Neural cell (in vitro differentiated cells): ENCODE measurements at regions not wholly inside any gene's neighbourhood (a gene's known extent, or its start where the extent isn't known, plus 50 kb on each side); places are given as distances from the start of the nearest gene placed in this dataset.

ENCODE experiments used
- H2AFZ ChIP-seq: fragments of 200-600, 300-800 bp; sonication (generic), shearing (Covaris generic); 2 replicates; pipeline ENCODE4 v1.6.0; 2014; ENCODE audit warnings: low read depth, mild to moderate bottlenecking, antibody characterized with exemption, low read length, moderate library complexity
- H3F3A ChIP-seq: fragments of 200-600 bp; shearing (Covaris generic); 2 replicates; pipeline ENCODE4 v1.6.1; 2016; ENCODE audit warnings: mild to moderate bottlenecking, moderate library complexity, mixed read lengths, antibody characterized with exemption, low read length; ENCODE audit not compliant: insufficient read depth, poor library complexity, severe bottlenecking
- H3K27ac ChIP-seq: fragments of 200-600, 300-800 bp; sonication (generic), shearing (Covaris generic); 2 replicates; pipeline ENCODE4 v1.5.1; 2014; ENCODE audit warnings: mild to moderate bottlenecking, low read length, moderate library complexity
- H3K27me3 ChIP-seq: fragments of 300-800, 200-600 bp; sonication (generic), shearing (Covaris generic); 2 replicates; pipeline ENCODE4 v1.6.0; 2014; ENCODE audit warnings: mild to moderate bottlenecking, low read depth, low read length, moderate library complexity; ENCODE audit not compliant: insufficient read depth
- H3K36me3 ChIP-seq: fragments of 300-800, 200-600 bp; sonication (generic), shearing (Covaris generic); 2 replicates; pipeline ENCODE4 v1.5.1; 2014; ENCODE audit warnings: mild to moderate bottlenecking, antibody characterized with exemption, low read length, moderate library complexity; ENCODE audit not compliant: insufficient read depth
- H3K4me2 ChIP-seq: fragments of 300-800, 200-600 bp; sonication (generic), shearing (Covaris generic); 2 replicates; pipeline ENCODE4 v1.6.0; 2014; ENCODE audit warnings: mild to moderate bottlenecking, low read length
- H3K4me3 ChIP-seq: fragments of 300-800, 200-600 bp; sonication (generic), shearing (Covaris generic); 2 replicates; pipeline ENCODE4 v1.5.1; 2014; ENCODE audit warnings: mild to moderate bottlenecking, low read length, moderate library complexity
- H3K79me2 ChIP-seq: fragments of 200-600 bp; shearing (Covaris generic); replicated peaks from 2 replicates; pipeline ENCODE4 v1.6.0; 2014; ENCODE audit warnings: mild to moderate bottlenecking, low read length, moderate library complexity; ENCODE audit not compliant: insufficient read depth
- H3K9ac ChIP-seq: fragments of 300-800, 200-600 bp; sonication (generic), shearing (Covaris generic); 2 replicates; pipeline ENCODE4 v1.6.1; 2016; ENCODE audit warnings: mild to moderate bottlenecking, low read length, mixed read lengths
- H3K9me2 ChIP-seq: fragments of 200-600 bp; shearing (Covaris generic); 2 replicates; pipeline ENCODE4 v1.6.1; 2016; ENCODE audit warnings: mild to moderate bottlenecking, low read length, mixed read lengths; ENCODE audit not compliant: insufficient read depth
- H3K9me3 ChIP-seq: fragments of 200-600, 300-800 bp; sonication (generic), shearing (Covaris generic); 2 replicates; pipeline ENCODE4 v1.6.1; 2016; ENCODE audit warnings: mild to moderate bottlenecking, mixed run types, low read length, moderate library complexity, mixed read lengths
- H4K20me1 ChIP-seq: fragments of 200-600 bp; shearing (Covaris generic); 2 replicates; pipeline ENCODE4 v1.6.1; 2016; ENCODE audit warnings: mild to moderate bottlenecking, mixed run types; ENCODE audit not compliant: insufficient read depth
- EP300 ChIP-seq: fragments of 450-650 bp; conservative IDR thresholded peaks from 2 replicates; pipeline ENCODE4 v1.6.1; 2014; ENCODE audit warnings: antibody characterized with exemption, mild to moderate bottlenecking, moderate library complexity; ENCODE audit not compliant: poor library complexity, severe bottlenecking
- EZH2 ChIP-seq: fragments of 200-600, 300-800 bp; shearing (Covaris generic), sonication (generic); IDR thresholded peaks from 2 replicates; pipeline ENCODE4 v1.6.1; 2014; ENCODE audit warnings: antibody characterized with exemption, low read length, borderline replicate concordance, mild to moderate bottlenecking; ENCODE audit not compliant: insufficient read depth, poor library complexity, severe bottlenecking
- MXI1 ChIP-seq: fragments of 450-650 bp; conservative IDR thresholded peaks from 2 replicates; pipeline ENCODE4 v1.6.1; 2014; ENCODE audit warnings: antibody characterized with exemption, mild to moderate bottlenecking; ENCODE audit not compliant: poor library complexity, severe bottlenecking
- POLR2AphosphoS5 ChIP-seq: IDR thresholded peaks from 2 replicates; pipeline ENCODE4 v1.6.1; 2012
- RAD21 ChIP-seq: fragments of 450-650 bp; conservative IDR thresholded peaks from 2 replicates; pipeline ENCODE4 v1.6.1; 2014; ENCODE audit warnings: antibody characterized with exemption, mild to moderate bottlenecking, moderate library complexity
- REST ChIP-seq: IDR thresholded peaks from 2 replicates; pipeline ENCODE4 v1.6.1; 2012; ENCODE audit warnings: borderline replicate concordance
- SMC3 ChIP-seq: fragments of 450-650 bp; conservative IDR thresholded peaks from 2 replicates; pipeline ENCODE4 v1.6.1; 2014; ENCODE audit warnings: antibody characterized with exemption, mild to moderate bottlenecking, moderate library complexity; ENCODE audit not compliant: poor library complexity
- TAF1 ChIP-seq: IDR thresholded peaks from 2 replicates; pipeline ENCODE4 v1.6.1; 2012; ENCODE audit warnings: low read depth
- TF ChIP-seq, protein P1 (sequence below): fragments of 450-650 bp; IDR thresholded peaks from 2 replicates; pipeline ENCODE4 v1.5.1; 2014; ENCODE audit warnings: antibody characterized with exemption, mild to moderate bottlenecking, moderate library complexity; ENCODE audit not compliant: poor library complexity, severe bottlenecking

DNA sequence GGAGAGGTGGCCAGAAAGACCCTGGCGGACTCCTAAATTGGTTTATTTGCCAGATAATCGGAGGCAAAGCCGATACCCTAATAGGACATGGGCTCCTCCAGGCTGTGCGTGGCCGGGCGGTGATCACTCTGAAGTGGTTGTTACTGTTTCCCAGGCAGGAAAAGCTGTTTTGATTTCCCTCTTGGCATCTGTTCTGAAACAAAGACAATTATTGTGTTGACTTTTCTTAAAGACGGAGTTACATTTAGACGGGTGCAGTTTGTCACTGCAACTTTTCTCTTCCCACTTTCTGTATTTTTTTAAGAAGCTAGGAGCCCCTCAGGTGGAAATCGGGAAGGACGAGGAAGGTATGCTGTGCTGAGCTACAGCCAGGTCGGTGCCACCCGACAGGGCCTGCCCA is 1288.4 kb downstream of the BRD1 start:
- no peak overlapping the region for H3K27ac ChIP-seq
- no peaks in the 10 kb centered on the region for H3K27me3 ChIP-seq
- no peaks in the 10 kb centered on the region for H4K20me1 ChIP-seq
- H3K9me2 ChIP-seq = no peaks in the 10 kb centered on the region
- H3K4me2 ChIP-seq = no peak overlapping the region
- H3K4me3 ChIP-seq = no peak overlapping the region
- H3K36me3 ChIP-seq = no peaks in the 10 kb centered on the region
- no peaks in the 10 kb centered on the region for H3K79me2 ChIP-seq
- no peak for TF ChIP-seq SMC3
- no peak for TF ChIP-seq POLR2AphosphoS5
- TF ChIP-seq EZH2 = no peak
- no peak for TF ChIP-seq TAF1
- no peak for TF ChIP-seq RAD21
- no peak for TF ChIP-seq EP300
- TF ChIP-seq, protein P1, sequence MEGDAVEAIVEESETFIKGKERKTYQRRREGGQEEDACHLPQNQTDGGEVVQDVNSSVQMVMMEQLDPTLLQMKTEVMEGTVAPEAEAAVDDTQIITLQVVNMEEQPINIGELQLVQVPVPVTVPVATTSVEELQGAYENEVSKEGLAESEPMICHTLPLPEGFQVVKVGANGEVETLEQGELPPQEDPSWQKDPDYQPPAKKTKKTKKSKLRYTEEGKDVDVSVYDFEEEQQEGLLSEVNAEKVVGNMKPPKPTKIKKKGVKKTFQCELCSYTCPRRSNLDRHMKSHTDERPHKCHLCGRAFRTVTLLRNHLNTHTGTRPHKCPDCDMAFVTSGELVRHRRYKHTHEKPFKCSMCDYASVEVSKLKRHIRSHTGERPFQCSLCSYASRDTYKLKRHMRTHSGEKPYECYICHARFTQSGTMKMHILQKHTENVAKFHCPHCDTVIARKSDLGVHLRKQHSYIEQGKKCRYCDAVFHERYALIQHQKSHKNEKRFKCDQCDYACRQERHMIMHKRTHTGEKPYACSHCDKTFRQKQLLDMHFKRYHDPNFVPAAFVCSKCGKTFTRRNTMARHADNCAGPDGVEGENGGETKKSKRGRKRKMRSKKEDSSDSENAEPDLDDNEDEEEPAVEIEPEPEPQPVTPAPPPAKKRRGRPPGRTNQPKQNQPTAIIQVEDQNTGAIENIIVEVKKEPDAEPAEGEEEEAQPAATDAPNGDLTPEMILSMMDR = no peak
- no peak for TF ChIP-seq MXI1
- TF ChIP-seq REST = no peak
- no peaks in the 10 kb centered on the region for H3K9me3 ChIP-seq
- no peak overlapping the region for H3K9ac ChIP-seq
- no peaks in the 10 kb centered on the region for H3F3A ChIP-seq
- H2AFZ ChIP-seq = no peak overlapping the region

DNA sequence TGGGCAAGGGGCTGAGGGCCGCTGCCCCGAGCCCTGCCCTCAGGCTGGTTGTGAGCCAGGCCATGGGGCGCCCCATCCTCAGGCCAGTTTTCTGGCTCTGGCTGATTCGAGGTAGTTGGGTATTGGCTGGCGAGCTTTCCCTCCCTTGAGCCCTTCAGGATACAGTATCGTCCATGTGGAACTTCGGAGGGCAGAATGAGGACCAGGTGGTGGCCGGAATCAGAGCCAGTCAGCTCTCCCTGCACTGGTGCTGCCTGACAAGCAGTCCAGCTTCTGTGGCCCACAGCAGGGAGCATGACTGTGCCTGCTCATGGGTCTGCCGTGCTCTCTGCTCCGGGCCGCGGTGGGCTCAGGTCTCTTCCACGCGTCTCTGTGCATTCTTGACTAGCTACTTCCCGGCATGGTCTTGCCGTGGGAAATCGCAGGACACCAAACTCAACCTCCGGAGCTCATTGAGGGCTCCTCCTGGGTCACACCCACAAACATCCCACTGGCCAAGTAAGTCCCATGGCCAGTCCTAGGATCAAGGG is 1289.3 kb downstream of the BRD1 start:
- no peak for TF ChIP-seq TAF1
- TF ChIP-seq MXI1 = no peak
- TF ChIP-seq RAD21 = no peak
- no peak for TF ChIP-seq EP300
- TF ChIP-seq SMC3 = no peak
- TF ChIP-seq REST = no peak
- no peak for TF ChIP-seq EZH2
- Histone ChIP-seq H3K4me3 (no peak overlapping the region), H3K9ac (no peak overlapping the region), H3K4me2 (no peak overlapping the region), H3K9me2 (no peaks in the 10 kb centered on the region), H3K79me2 (no peaks in the 10 kb centered on the region), H3K9me3 (no peaks in the 10 kb centered on the region), H2AFZ (no peak overlapping the region), H3K27ac (no peak overlapping the region), H4K20me1 (no peaks in the 10 kb centered on the region), H3K36me3 (no peaks in the 10 kb centered on the region), H3K27me3 (no peaks in the 10 kb centered on the region), H3F3A (no peaks in the 10 kb centered on the region)
